CD14-positive monocyte (primary cell): ENCODE measurements at regions not wholly inside any gene's neighbourhood (a gene's known extent, or its start where the extent isn't known, plus 50 kb on each side); places are given as distances from the start of the nearest gene placed in this dataset.

ENCODE experiments used
- DNase-seq, 3 donors: peaks; one replicate each; pipeline ENCODE4 v3.0.0-alpha.2; 2011 to 2022
- H2AFZ ChIP-seq: 2 replicates; pipeline ENCODE4 v1.6.0; 2012; ENCODE audit warnings: mild to moderate bottlenecking, low read depth, low read length, inconsistent platforms; ENCODE audit not compliant: insufficient read depth, poor library complexity, severe bottlenecking
- H3K27ac ChIP-seq, 2 donors: 1 replicate in 1 of 2; 2 replicates in 1 of 2; pipeline ENCODE4 v1.5.1; 2012 to 2013; ENCODE audit warnings: low read length in 2 of 2, control low read depth in 1 of 2, inconsistent platforms in 1 of 2, low read depth in 1 of 2, mild to moderate bottlenecking in 1 of 2
- H3K27me3 ChIP-seq, 2 donors: one replicate each; pipeline versions ENCODE4 v1.6.0 to v1.6.1; 2011 to 2013; ENCODE audit warnings: low read length in 2 of 2; ENCODE audit not compliant: control insufficient read depth in 2 of 2, insufficient read depth in 2 of 2
- H3K36me3 ChIP-seq, 2 donors: replicated peaks in 1 of 2; 1 replicate in 1 of 2; 2 replicates in 1 of 2; pipeline versions ENCODE4 v1.5.1 to v1.6.1; 2012 to 2013; ENCODE audit warnings: low read length in 2 of 2, control low read depth in 1 of 2, inconsistent platforms in 1 of 2, mild to moderate bottlenecking in 1 of 2; ENCODE audit not compliant: insufficient read depth in 2 of 2, control insufficient read depth in 1 of 2
- H3K4me1 ChIP-seq, 2 donors: 1 replicate in 1 of 2; 2 replicates in 1 of 2; pipeline versions ENCODE4 v1.5.1 to v1.6.1; 2012 to 2013; ENCODE audit warnings: low read length in 2 of 2, control low read depth in 1 of 2, inconsistent platforms in 1 of 2, mild to moderate bottlenecking in 1 of 2, moderate library complexity in 1 of 2; ENCODE audit not compliant: insufficient read depth in 2 of 2, control insufficient read depth in 1 of 2
- H3K4me2 ChIP-seq: replicated peaks from 2 replicates; pipeline ENCODE3; 2012; ENCODE audit warnings: low read length, moderate library complexity, mild to moderate bottlenecking; ENCODE audit not compliant: poor library complexity, severe bottlenecking; ENCODE audit errors: extremely low read depth
- H3K4me3 ChIP-seq, 3 experiments: fragments of 200-600 bp in 1 of 3; sonication (generic) in 1 of 3; replicated peaks in 1 of 3; 1 replicate in 2 of 3; 2 replicates in 1 of 3; pipeline ENCODE4 v1.5.1; 2011 to 2013; ENCODE audit warnings: low read length in 3 of 3, mild to moderate bottlenecking in 3 of 3, control low read depth in 2 of 3, low read depth in 2 of 3, inconsistent platforms in 1 of 3, moderate library complexity in 1 of 3
- H3K79me2 ChIP-seq: 2 replicates; pipeline ENCODE4 v1.6.0; 2012; ENCODE audit warnings: mild to moderate bottlenecking, control low read depth, inconsistent platforms, low read length, moderate library complexity; ENCODE audit not compliant: insufficient read depth
- H3K9ac ChIP-seq: 2 replicates; pipeline ENCODE4 v1.6.0; 2017; ENCODE audit warnings: low read length, mild to moderate bottlenecking; ENCODE audit not compliant: insufficient read depth, poor library complexity, severe bottlenecking
- H3K9me3 ChIP-seq, 2 donors: replicated peaks in 1 of 2; 1 replicate in 1 of 2; 2 replicates in 1 of 2; pipeline versions ENCODE4 v1.5.1 to v1.6.1; 2012 to 2013; ENCODE audit warnings: low read length in 2 of 2, control low read depth in 1 of 2; ENCODE audit not compliant: control insufficient read depth in 1 of 2, insufficient read depth in 1 of 2
- H4K20me1 ChIP-seq: 2 replicates; pipeline ENCODE4 v1.6.0; 2012; ENCODE audit warnings: mild to moderate bottlenecking, low read length, control low read depth, moderate library complexity; ENCODE audit not compliant: insufficient read depth
- H3K27ac Mint-ChIP-seq, 7 donors: one replicate each; pipeline ENCODE4 v1.8.0; 2020; ENCODE audit warnings: mild to moderate bottlenecking in 7 of 7, mixed read lengths in 7 of 7, moderate library complexity in 6 of 7, inconsistent platforms in 2 of 7
- H3K27me3 Mint-ChIP-seq, 3 donors: one replicate each; pipeline ENCODE4 v1.8.0; 2021 to 2022; ENCODE audit warnings: low read depth in 3 of 3, mild to moderate bottlenecking in 3 of 3, mixed read lengths in 3 of 3, moderate library complexity in 3 of 3, inconsistent platforms in 1 of 3
- H3K36me3 Mint-ChIP-seq, 2 donors: one replicate each; pipeline ENCODE4 v1.8.0; 2020; ENCODE audit warnings: mixed read lengths in 2 of 2, inconsistent platforms in 1 of 2, mild to moderate bottlenecking in 1 of 2
- H3K4me1 Mint-ChIP-seq: one replicate; pipeline ENCODE4 v1.8.0; 2020; ENCODE audit warnings: mild to moderate bottlenecking, mixed read lengths
- H3K4me3 Mint-ChIP-seq, 2 donors: one replicate each; pipeline ENCODE4 v1.8.0; 2020; ENCODE audit warnings: mild to moderate bottlenecking in 2 of 2, mixed read lengths in 2 of 2, moderate library complexity in 1 of 2
- H3K9me3 Mint-ChIP-seq, 7 donors: one replicate each; pipeline ENCODE4 v1.8.0; 2020 to 2022; ENCODE audit warnings: mixed read lengths in 7 of 7, mild to moderate bottlenecking in 6 of 7, moderate library complexity in 6 of 7, inconsistent platforms in 2 of 7
- CTCF ChIP-seq: fragments of 200-600 bp; IDR thresholded peaks from one replicate; pipeline ENCODE4 v1.8.0; 2022; ENCODE audit warnings: antibody characterized with exemption, mild to moderate bottlenecking
- WGBS: methylation state at CpG from one replicate; pipeline ENCODE4 v1.1.5; 2013; ENCODE audit warnings: missing lambda C conversion rate; ENCODE audit not compliant: insufficient coverage; 5-methylcytosine and 5-hydroxymethylcytosine counted together
- intact Hi-C, 2 donors: fragments of 100-400 bp; cut with micrococcal nuclease; formaldehyde crosslinking; loops; one replicate each; pipeline versions ENCODE4 v1.15.0 to v1.15.1; 2023

GRCh38 chr12:131555866-131556265, 155.0 kb upstream of the SFSWAP start:
- Histone ChIP-seq H2AFZ (no peak overlapping the region), H3K27ac (no peak overlapping the region), H3K79me2 (no peaks in the 10 kb centered on the region), H3K4me2 (no peak overlapping the region), H3K36me3 (no peaks in the 10 kb centered on the region), H3K4me3 (no peak overlapping the region), H3K9me3 (no peaks in the 10 kb centered on the region), H4K20me1 (no peaks in the 10 kb centered on the region), H3K27me3 (no peaks in the 10 kb centered on the region), H3K9ac (no peak overlapping the region), H3K4me1 (no peaks in the 10 kb centered on the region)
- intact Hi-C loops = no loop called here
- H3K27ac Mint-ChIP-seq = no peak overlapping the region
- WGBS = 86% methylated on average over 12 of the region's 13 CpGs
- DNase-seq = no peak
- no peaks in the 10 kb centered on the region for H3K36me3 Mint-ChIP-seq
- peaks cover 1 to 4% (median 2%) of the 10 kb centered on the region in 3 donors for H3K27me3 Mint-ChIP-seq
- TF ChIP-seq CTCF = no peak
- H3K4me3 Mint-ChIP-seq = no peak overlapping the region
- no peaks in the 10 kb centered on the region for H3K4me1 Mint-ChIP-seq
- peaks cover 0 to 5% (median 2%) of the 10 kb centered on the region in 7 donors for H3K9me3 Mint-ChIP-seq

GRCh38 chr12:131557078-131557709, 153.7 kb upstream of the SFSWAP start:
- Histone ChIP-seq H4K20me1 (no peaks in the 10 kb centered on the region), H3K36me3 (no peaks in the 10 kb centered on the region), H2AFZ (no peak overlapping the region), H3K4me3 (no peak overlapping the region), H3K4me2 (no peak overlapping the region), H3K79me2 (no peaks in the 10 kb centered on the region), H3K9me3 (no peaks in the 10 kb centered on the region), H3K4me1 (no peaks in the 10 kb centered on the region), H3K27me3 (no peaks in the 10 kb centered on the region), H3K27ac (no peak overlapping the region), H3K9ac (no peak overlapping the region)
- H3K27me3 Mint-ChIP-seq = peaks cover 1 to 4% (median 3%) of the 10 kb centered on the region in 3 donors
- H3K4me3 Mint-ChIP-seq = no peak overlapping the region
- TF ChIP-seq CTCF = no peak
- WGBS = 99% methylated on average over 13 of the region's 18 CpGs
- peaks cover 0 to 5% (median 2%) of the 10 kb centered on the region in 7 donors for H3K9me3 Mint-ChIP-seq
- no peak for DNase-seq
- intact Hi-C loops = no loop called here
- H3K4me1 Mint-ChIP-seq = no peaks in the 10 kb centered on the region
- no peak overlapping the region for H3K27ac Mint-ChIP-seq
- no peaks in the 10 kb centered on the region for H3K36me3 Mint-ChIP-seq
